Stimulated activated CD8-positive, alpha-beta memory T cell treated with anti-CD3 and anti-CD28 coated beads, Interleukin-7, amount 100 ng/mL, for 1 hour (primary cell): ENCODE measurements at regions not wholly inside any gene's neighbourhood (a gene's known extent, or its start where the extent isn't known, plus 50 kb on each side); places are given as distances from the start of the nearest gene placed in this dataset.
A peak's percentile ranks its signal among the peaks of the same experiment; 100 is the strongest.

Experiments
- DNase-seq, 2 donors: peaks; one replicate each; pipeline ENCODE4 v3.0.0-alpha.2; 2020; ENCODE audit warnings: low read depth in 2 of 2

- DNase-seq, result no peak
These were observed 52.1 kb downstream of the GSC start for GRCh38 chr14:94717808-94718207.

GRCh38 chr14:94716976-94717375 lies 52.9 kb downstream of the GSC start:
- DNase-seq, result no peak

DNA sequence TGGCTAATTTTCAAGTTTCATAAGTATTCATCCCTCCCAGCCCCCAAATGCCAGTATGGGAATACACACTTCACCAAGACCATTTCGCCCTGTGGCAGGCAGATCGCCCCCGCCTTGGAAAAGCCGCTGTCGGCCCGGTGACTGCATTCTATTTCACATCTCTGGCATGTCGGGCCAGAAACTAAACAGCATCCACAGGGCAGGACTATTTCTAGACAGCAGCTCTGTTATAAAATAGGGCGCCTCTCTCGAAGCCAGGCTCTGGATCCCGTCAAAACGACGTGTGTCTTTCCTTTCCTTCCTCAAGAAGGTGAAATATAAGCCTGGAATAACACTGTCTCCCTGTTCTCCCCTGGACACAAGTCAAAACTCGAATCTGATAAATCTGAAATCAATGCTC lies 56.8 kb downstream of the GSC start:
- no peak for DNase-seq

GRCh38 chr14:94710731-94711130 lies 59.2 kb downstream of the GSC start:
- no peak for DNase-seq

- no peak for DNase-seq
These were observed 62.4 kb downstream of the GSC start for GRCh38 chr14:94707494-94707893.

GRCh38 chr14:94706133-94706532 lies 63.8 kb downstream of the GSC start:
- DNase-seq, result no peak

DNA sequence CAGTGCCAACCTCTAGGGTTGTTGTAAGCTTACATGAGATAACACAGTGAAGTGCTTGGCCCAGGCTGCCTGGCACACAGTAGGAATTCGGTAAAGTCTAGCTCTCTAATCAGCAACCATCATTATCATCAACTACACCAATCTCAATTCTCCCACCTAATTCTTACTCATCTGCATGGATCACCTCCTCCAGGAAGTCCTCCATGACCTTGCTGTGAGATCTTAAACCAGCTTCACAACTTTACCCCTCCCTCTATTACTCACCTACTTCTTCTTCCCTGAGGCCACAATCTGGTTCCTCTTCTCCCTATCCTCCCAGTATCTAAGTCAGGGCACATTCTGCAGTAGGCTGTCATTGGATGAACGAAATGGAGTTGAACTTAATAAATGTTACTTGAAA lies 67.3 kb downstream of the GSC start:
- no peak for DNase-seq

- no peak for DNase-seq
These were observed 68.0 kb downstream of the GSC start for GRCh38 chr14:94701861-94702370.

DNA sequence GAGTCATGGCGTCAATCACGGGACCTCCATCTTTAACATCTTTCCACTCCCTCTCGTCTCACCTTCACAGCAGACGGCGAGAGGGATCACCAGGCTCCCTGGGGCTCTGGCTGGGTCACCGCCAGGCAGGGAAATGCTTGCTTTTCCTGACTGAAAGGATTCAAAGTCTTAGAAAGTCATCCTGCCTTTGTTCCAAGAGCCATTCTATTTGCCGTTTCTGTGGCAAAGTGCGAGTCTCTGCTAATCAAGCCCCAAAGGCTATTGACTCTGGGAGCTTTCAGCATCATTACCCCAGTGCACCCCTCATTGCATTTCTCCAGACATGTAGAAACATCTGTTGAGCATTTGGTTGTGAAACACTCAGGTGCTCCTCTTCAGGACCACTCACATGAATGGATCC lies 69.6 kb downstream of the GSC start:
- no peak for DNase-seq

DNA sequence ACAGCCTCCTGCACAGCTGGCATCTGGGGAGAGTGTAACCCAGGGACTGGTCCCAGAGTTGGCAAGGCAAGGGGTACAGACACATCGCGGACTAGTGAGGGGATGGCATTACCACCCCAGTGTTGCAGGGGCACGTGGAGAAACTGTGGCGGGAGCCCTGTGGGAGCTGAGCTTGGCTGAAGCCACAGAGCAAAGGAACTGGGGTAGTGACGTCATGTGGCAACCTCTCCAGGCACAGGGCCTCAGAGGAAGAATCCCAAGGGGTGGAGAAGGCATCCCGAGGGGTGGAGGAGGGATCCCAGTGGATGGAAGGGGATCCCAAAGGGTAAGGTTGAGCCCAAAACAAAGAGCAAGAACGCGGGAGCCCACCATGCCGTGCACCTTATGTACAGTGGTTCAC lies 70.1 kb downstream of the GSC start:
- DNase-seq, result no peak

- DNase-seq, result no peak
These were observed 71.9 kb downstream of the GSC start for GRCh38 chr14:94697773-94698556.

GRCh38 chr14:94696518-94696917 lies 73.4 kb downstream of the GSC start:
- no peak for DNase-seq

- DNase-seq, result no peak
These were observed 74.7 kb downstream of the GSC start for GRCh38 chr14:94695231-94695630.

DNA sequence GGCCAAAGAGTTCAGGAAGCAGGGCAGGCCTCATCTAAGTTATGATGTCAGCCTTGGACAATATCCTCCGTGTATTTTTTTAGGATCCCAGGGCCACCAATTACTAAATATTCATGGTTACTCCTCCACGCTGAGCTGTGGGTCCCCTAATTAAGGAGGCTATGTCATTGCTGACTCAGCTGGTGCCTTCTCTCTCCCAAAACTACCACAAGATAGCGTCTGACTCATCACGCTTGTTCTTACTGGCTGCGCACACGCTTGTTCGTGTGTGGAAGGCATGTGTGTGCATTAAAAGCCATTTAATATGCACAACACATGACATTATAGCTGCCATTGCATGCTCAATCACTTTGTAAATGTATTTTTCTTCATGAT lies 78.3 kb downstream of the GSC start:
- no peak for DNase-seq

DNA sequence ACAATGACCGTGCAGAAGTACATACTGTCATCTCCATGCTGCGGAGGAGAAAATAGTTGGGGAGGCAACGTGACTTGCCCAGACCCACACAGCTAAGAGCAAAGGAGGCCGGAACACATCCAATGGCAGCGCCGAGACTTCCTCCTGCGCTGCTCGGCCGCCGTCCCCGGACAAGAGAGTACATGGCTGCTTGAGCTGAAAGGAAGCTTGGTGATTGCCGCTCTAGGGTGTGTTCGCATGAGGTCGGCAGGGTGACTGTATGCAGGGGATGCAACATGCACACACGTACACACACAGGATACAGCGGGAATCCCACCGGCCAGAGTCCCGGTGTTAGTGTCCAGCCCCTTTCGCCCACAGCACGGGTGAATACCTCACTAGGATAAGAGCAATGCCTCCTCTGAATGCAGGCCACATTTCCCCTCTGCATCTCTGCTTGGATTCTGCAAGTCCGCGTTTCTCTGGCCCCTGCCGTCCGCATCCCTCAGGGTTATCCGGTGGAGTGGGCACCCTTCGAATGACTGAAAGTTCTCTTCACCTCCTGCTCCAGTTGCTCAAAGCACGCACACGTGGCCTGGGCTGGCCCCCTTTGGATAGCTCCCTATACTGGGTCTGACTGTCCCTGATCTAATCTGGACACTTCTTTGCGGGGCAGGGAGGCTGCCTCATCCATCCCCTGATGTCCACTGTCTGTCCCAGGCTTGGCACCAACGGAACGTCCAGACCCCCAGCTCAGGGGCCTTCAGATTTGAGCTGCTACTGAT lies 78.8 kb downstream of the GSC start:
- DNase-seq, result no peak

GRCh38 chr14:94690486-94690885 lies 78.3 kb downstream of the SERPINA3 start:
- no peak for DNase-seq

GRCh38 chr14:94689985-94690400 lies 77.8 kb downstream of the SERPINA3 start:
- no peak for DNase-seq

- peak in 1 of 2 donors; percentile 25 for DNase-seq
These were observed 77.2 kb downstream of the SERPINA3 start for GRCh38 chr14:94689218-94689984.

DNA sequence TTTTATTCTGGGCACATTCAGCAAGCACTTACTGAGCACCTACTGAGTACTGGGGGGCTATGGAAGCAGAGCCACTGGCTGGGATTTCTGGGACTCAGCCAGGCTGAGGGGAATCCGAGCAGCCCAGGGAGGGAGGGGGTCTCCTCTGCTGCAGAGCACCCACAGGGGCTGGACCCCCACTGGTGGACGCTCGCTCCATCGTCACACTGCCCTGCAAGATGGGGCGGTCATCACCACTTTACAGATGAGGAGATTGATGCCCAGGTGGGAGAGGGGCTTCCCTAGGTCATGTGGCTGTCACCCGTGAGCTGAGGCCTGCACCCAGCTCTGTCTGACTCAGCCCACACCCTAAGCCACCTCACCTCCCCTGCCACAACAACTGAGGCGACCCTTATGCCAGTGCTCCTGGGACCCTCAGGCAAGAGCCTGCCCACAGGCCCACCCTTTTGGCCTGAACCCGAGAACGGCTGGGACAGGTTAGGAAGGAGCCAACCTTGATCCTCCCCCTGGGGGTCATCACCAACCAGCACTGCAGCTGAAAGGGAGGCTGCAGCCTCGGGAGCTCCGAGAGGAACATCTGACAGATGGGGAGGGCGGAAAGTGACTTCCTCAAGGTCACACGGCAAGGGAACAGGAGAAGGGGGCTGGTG lies 74.4 kb downstream of the SERPINA3 start:
- no peak for DNase-seq

- no peak for DNase-seq
These were observed 73.7 kb downstream of the SERPINA3 start for GRCh38 chr14:94685681-94686485.

GRCh38 chr14:94685166-94685581 lies 73.0 kb downstream of the SERPINA3 start:
- no peak for DNase-seq
